Esophagus muscularis mucosa (tissue), 3 donors: ENCODE measurements at regions not wholly inside any gene's neighbourhood (a gene's known extent, or its start where the extent isn't known, plus 50 kb on each side); places are given as distances from the start of the nearest gene placed in this dataset.

Source experiments
- CTCF ChIP-seq, 3 experiments: fragments of 200-600 bp in 2 of 3; fragments of 450-650 bp in 1 of 3; sonication (generic) in 2 of 3; IDR thresholded peaks; one replicate each; pipeline ENCODE4 v1.5.1; 2017 to 2019; ENCODE audit warnings: antibody characterized with exemption in 3 of 3, mild to moderate bottlenecking in 2 of 3, moderate library complexity in 1 of 3
- POLR2A ChIP-seq: fragments of 450-650 bp; IDR thresholded peaks from one replicate; pipeline ENCODE4 v1.6.1; 2017; ENCODE audit warnings: antibody characterized with exemption, moderate library complexity, mild to moderate bottlenecking, low read depth
- POLR2AphosphoS5 ChIP-seq, 2 donors: sonication (generic); formaldehyde crosslinking; IDR thresholded peaks; one replicate each; pipeline ENCODE4 v1.6.1; 2017; ENCODE audit warnings: antibody characterized with exemption in 2 of 2

DNA sequence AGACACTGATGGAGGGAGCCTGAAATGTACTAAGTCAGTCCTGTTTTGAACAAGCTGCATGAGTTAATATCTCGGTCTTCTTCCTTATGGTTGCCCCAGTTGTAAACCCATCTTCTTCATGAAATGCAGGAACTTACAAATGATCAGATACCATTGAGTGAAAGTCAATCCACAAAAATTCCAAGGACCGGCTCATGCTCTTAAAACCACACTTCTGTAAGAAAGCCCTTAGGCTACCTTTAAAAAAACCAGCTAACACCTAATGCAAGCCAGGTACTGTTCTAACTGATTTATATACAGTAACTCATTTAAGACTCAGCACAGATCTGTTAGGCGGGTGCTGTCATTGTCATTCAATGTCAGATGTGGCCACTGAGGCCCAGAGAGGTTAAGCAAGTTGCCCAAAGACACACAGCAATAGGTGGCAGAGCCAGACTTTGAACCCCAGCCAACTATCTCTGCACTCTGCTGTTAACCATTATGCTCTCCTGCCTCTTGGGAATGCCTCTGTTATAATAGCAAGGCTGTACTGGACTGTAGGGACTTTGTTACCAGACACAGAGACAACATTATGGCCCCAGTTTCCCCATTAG is 93.4 kb downstream of the C16orf95 start:
- TF ChIP-seq CTCF (IDR thresholded peaks at IDR 0.05) (no peak), POLR2AphosphoS5 (IDR thresholded peaks at IDR 0.05) (no peak), POLR2A (no peak)
